ENCODE measurements at regions not wholly inside any gene's neighbourhood (a gene's known extent, or its start where the extent isn't known, plus 50 kb on each side); places are given as distances from the start of the nearest gene placed in this dataset.

GRCh38 chr5:10138395-10139057 lies 111.2 kb downstream of the ATPSCKMT start:
- no peak for ATAC-seq
- H4K20me1 ChIP-seq (ENCODE audit: insufficient read depth), result no peaks in the 10 kb centered on the region
- no peak overlapping the region for H2AFZ ChIP-seq (ENCODE audit: low read depth, low read length, poor library complexity, severe bottlenecking)
- CTCF ChIA-PET, result interaction anchor here (0.9 kb wide), 1 partner anchor 95 kb away, joined by 3 read pairs; no protein-coding TSS in a partner anchor
- intact Hi-C loops (cut with micrococcal nuclease), result no loop called here
- POLR2A ChIA-PET, result no interaction called here
- H3K9ac ChIP-seq (ENCODE audit: low read length), result no peak overlapping the region
- no peak overlapping the region for H3K4me3 ChIP-seq (replicated peaks in 1 of 2; ENCODE audit: low read depth in 1 of 2, low read length in 2 of 2)
- H3K36me3 ChIP-seq (ENCODE audit: control insufficient read depth in 1 of 2, insufficient read depth in 2 of 2, low read length in 2 of 2), result no peaks in the 10 kb centered on the region
- no peak overlapping the region for H3K27ac ChIP-seq (ENCODE audit: low read depth, low read length)
- H3K9me2 ChIP-seq (ENCODE audit: insufficient read depth), result no peaks in the 10 kb centered on the region
- no TSS peak for BruUV-seq (replicated peaks)
- TF ChIP-seq SP1 (IDR thresholded peaks at IDR 0.05; ENCODE audit: low read depth), result no peak
- TF ChIP-seq EZH2 (IDR thresholded peaks at IDR 0.05), result no peak
- no peak for TF ChIP-seq CTCF (IDR thresholded peaks at IDR 0.05 in 2 of 3, conservative IDR thresholded peaks at IDR 0.05 in 1 of 3; ENCODE audit: borderline replicate concordance in 1 of 3, insufficient read depth in 1 of 3, low read depth in 2 of 3, low read length in 2 of 3)
- TF ChIP-seq POLR2AphosphoS5 (IDR thresholded peaks at IDR 0.05; ENCODE audit: low read depth, low read length), result no peak
- no peak for TF ChIP-seq ZBTB33 (IDR thresholded peaks at IDR 0.05; ENCODE audit: extremely low read depth, insufficient replicate concordance, low read length)
- no peak for TF ChIP-seq EZH2phosphoT487 (IDR thresholded peaks at IDR 0.05; ENCODE audit: borderline replicate concordance)
- no peak overlapping the region for H3K4me2 ChIP-seq (ENCODE audit: low read length)
- no peaks in the 10 kb centered on the region for H3K9me3 ChIP-seq (ENCODE audit: control insufficient read depth in 1 of 2, insufficient read depth in 1 of 2, low read depth in 1 of 2, low read length in 2 of 2)
- DNase-seq (ENCODE audit: low read depth, low spot score), result no peak
- RAD21 ChIA-PET (ENCODE audit: low non-redundant PET in 1 of 2, low total read pairs in 2 of 2, uncharacterized antibody in 2 of 2, unreplicated experiment in 2 of 2), result no interaction called here
- H3K79me2 ChIP-seq (ENCODE audit: insufficient read depth, low read length), result no peaks in the 10 kb centered on the region
- H3K27me3 ChIP-seq (ENCODE audit: insufficient read depth, low read length), result no peaks in the 10 kb centered on the region
- H3K4me1 ChIP-seq (ENCODE audit: control insufficient read depth in 1 of 2, insufficient read depth in 2 of 2, low read length in 2 of 2), result no peaks in the 10 kb centered on the region
